GM23338 (cell line): ENCODE measurements at regions not wholly inside any gene's neighbourhood (a gene's known extent, or its start where the extent isn't known, plus 50 kb on each side); places are given as distances from the start of the nearest gene placed in this dataset.

Experiments used
- ATAC-seq: fragments of 200-7000 bp; cut with Tn5 transposase; 3 replicates; pipeline ENCODE4 v1.9.1; 2020
- DNase-seq: peaks from one replicate; pipeline ENCODE4 v3.0.0-alpha.2; 2015; ENCODE audit warnings: low spot score
- H2AFZ ChIP-seq: fragments of 200-600 bp; sonication (generic); 2 replicates; pipeline ENCODE4 v1.8.0; 2016; ENCODE audit warnings: antibody characterized with exemption, mild to moderate bottlenecking, moderate library complexity
- H3F3A ChIP-seq: fragments of 200-600 bp; sonication (generic); replicated peaks from 2 replicates; pipeline ENCODE4 v1.8.0; 2017; ENCODE audit warnings: antibody characterized with exemption, mixed run types, low read depth
- H3K27ac ChIP-seq: fragments of 200-600 bp; sonication (generic); 2 replicates; pipeline ENCODE4 v1.6.1; 2016; ENCODE audit warnings: low read depth
- H3K27me3 ChIP-seq: fragments of 200-600 bp; sonication (generic); 2 replicates; pipeline ENCODE4 v1.8.0; 2016; ENCODE audit warnings: mild to moderate bottlenecking, mixed run types, moderate library complexity; ENCODE audit not compliant: insufficient read depth
- H3K36me3 ChIP-seq: fragments of 200-600 bp; sonication (generic); 2 replicates; pipeline ENCODE4 v1.8.0; 2016; ENCODE audit warnings: mild to moderate bottlenecking; ENCODE audit not compliant: insufficient read depth
- H3K4me1 ChIP-seq: fragments of 200-600 bp; sonication (generic); 2 replicates; pipeline ENCODE4 v1.8.0; 2016; ENCODE audit warnings: mild to moderate bottlenecking, moderate library complexity; ENCODE audit not compliant: insufficient read depth
- H3K4me2 ChIP-seq: fragments of 200-600 bp; sonication (generic); 2 replicates; pipeline ENCODE4 v1.7.1; 2017; ENCODE audit warnings: mixed run types
- H3K4me3 ChIP-seq: fragments of 200-600 bp; sonication (generic); 2 replicates; pipeline ENCODE4 v1.6.1; 2016; ENCODE audit warnings: mixed run types
- H3K79me2 ChIP-seq: fragments of 200-600 bp; sonication (generic); replicated peaks from 2 replicates; pipeline ENCODE4 v1.8.0; 2017; ENCODE audit warnings: mild to moderate bottlenecking; ENCODE audit not compliant: insufficient read depth
- H3K9me2 ChIP-seq: fragments of 200-600 bp; sonication (generic); 2 replicates; pipeline ENCODE4 v1.8.0; 2017; ENCODE audit not compliant: insufficient read depth
- H4K20me1 ChIP-seq: fragments of 200-600 bp; sonication (generic); replicated peaks from 2 replicates; pipeline ENCODE4 v1.8.0; 2017; ENCODE audit warnings: mild to moderate bottlenecking; ENCODE audit not compliant: insufficient read depth
- H3K27ac Mint-ChIP-seq: 2 replicates; pipeline ENCODE4 v1.8.0; 2020; ENCODE audit warnings: inconsistent platforms, mild to moderate bottlenecking, moderate library complexity, mixed read lengths
- H3K27me3 Mint-ChIP-seq: 3 replicates; pipeline ENCODE4 v1.8.0; 2022; ENCODE audit warnings: low read depth, mild to moderate bottlenecking, moderate library complexity, mixed read lengths, inconsistent platforms; ENCODE audit not compliant: insufficient read depth, poor library complexity
- H3K36me3 Mint-ChIP-seq: 3 replicates; pipeline ENCODE4 v1.8.0; 2021; ENCODE audit warnings: low read depth, mild to moderate bottlenecking, inconsistent platforms, moderate library complexity, mixed read lengths
- H3K4me1 Mint-ChIP-seq: 3 replicates; pipeline ENCODE4 v1.8.0; 2020; ENCODE audit warnings: mild to moderate bottlenecking, inconsistent platforms, mixed read lengths
- H3K4me3 Mint-ChIP-seq: 3 replicates; pipeline ENCODE4 v1.8.0; 2021; ENCODE audit warnings: moderate library complexity, mild to moderate bottlenecking, inconsistent platforms, mixed read lengths
- H3K9me3 Mint-ChIP-seq: 3 replicates; pipeline ENCODE4 v1.8.0; 2020; ENCODE audit warnings: moderate library complexity, mild to moderate bottlenecking, inconsistent platforms, mixed read lengths
- EZH2 ChIP-seq: fragments of 200-600 bp; sonication (generic); IDR thresholded peaks from one replicate; pipeline ENCODE4 v1.8.0; 2017; ENCODE audit warnings: antibody characterized with exemption, mild to moderate bottlenecking, low read depth; ENCODE audit not compliant: unreplicated experiment
- EZH2phosphoT487 ChIP-seq: fragments of 200-600 bp; sonication (generic); IDR thresholded peaks from one replicate; pipeline ENCODE4 v1.8.1; 2018; ENCODE audit warnings: antibody characterized with exemption; ENCODE audit not compliant: unreplicated experiment
- JUNB ChIP-seq: IDR thresholded peaks from one replicate; pipeline ENCODE4 v1.6.1; 2016; ENCODE audit warnings: antibody characterized with exemption; ENCODE audit not compliant: unreplicated experiment
- NANOG ChIP-seq: IDR thresholded peaks from 2 replicates; pipeline ENCODE4 v1.6.1; 2016; ENCODE audit warnings: antibody characterized with exemption, borderline replicate concordance
- POLR2AphosphoS5 ChIP-seq: IDR thresholded peaks from 2 replicates; pipeline ENCODE4 v1.6.1; 2016; ENCODE audit warnings: antibody characterized with exemption, low read depth
- STAT1 ChIP-seq: IDR thresholded peaks from one replicate; pipeline ENCODE4 v1.6.1; 2016; ENCODE audit warnings: antibody characterized with exemption; ENCODE audit not compliant: unreplicated experiment
- ZNF114 ChIP-seq: fragments of 250-450 bp; sonication (Bioruptor Pico); IDR thresholded peaks from 2 replicates; pipeline ENCODE4 v1.5.0; 2020; ENCODE audit warnings: mild to moderate bottlenecking, moderate library complexity
- TF ChIP-seq, protein P1 (sequence below): IDR thresholded peaks from one replicate; pipeline ENCODE4 v1.6.1; 2018; ENCODE audit warnings: antibody characterized with exemption; ENCODE audit not compliant: unreplicated experiment
- TF ChIP-seq, protein P2 (sequence below), 2 experiments: fragments of 200-600 bp in 1 of 2; sonication (generic) in 1 of 2; conservative IDR thresholded peaks; 2 replicates each; pipeline versions ENCODE4 v1.5.1 to v1.6.1; 2016 to 2017; ENCODE audit warnings: antibody characterized with exemption in 2 of 2, low read depth in 2 of 2, mild to moderate bottlenecking in 2 of 2, moderate library complexity in 1 of 2
- TF ChIP-seq, protein P3 (sequence below): fragments of 250-450 bp; sonication (Bioruptor Pico); IDR thresholded peaks from 2 replicates; pipeline ENCODE4 v1.5.0; 2020; ENCODE audit warnings: mild to moderate bottlenecking, moderate library complexity

DNA sequence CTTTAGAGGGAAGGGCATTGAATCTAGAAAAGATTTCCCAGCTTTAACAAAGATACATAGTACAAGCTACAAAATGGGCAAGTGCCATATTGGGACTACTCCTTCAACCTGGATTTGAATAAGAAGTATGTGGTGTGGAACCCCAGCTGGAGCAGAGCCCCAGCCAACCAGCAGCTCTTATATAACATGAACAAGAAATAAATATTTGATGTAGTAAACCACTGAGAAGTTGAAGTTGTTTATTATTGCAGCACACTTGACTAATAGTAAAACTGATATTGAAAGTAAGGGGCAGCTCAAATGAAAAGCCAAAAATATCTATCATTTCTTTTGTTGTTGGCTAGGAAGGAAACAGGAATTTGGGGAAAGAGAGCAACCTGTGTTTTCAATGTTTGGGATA lies 701.8 kb downstream of the TMTC2 start:
- no peaks in the 10 kb centered on the region for H3K9me2 ChIP-seq
- H3K4me1 ChIP-seq: no peaks in the 10 kb centered on the region
- no peaks in the 10 kb centered on the region for H3K27me3 ChIP-seq
- Mint-ChIP-seq H3K4me1 (no peaks in the 10 kb centered on the region; the same call in 2 of the 3 replicates), H3K4me3 (no peak overlapping the region), H3K27me3 (peaks cover 3% of the 10 kb centered on the region), H3K36me3 (no peaks in the 10 kb centered on the region), H3K27ac (no peak overlapping the region), H3K9me3 (no peaks in the 10 kb centered on the region)
- no peak for DNase-seq
- H3K27ac ChIP-seq: no peak overlapping the region
- no peak overlapping the region for H2AFZ ChIP-seq
- no peaks in the 10 kb centered on the region for H3F3A ChIP-seq
- no peaks in the 10 kb centered on the region for H4K20me1 ChIP-seq
- no peak for ATAC-seq
- H3K4me2 ChIP-seq: no peak overlapping the region
- H3K79me2 ChIP-seq: no peaks in the 10 kb centered on the region
- no peaks in the 10 kb centered on the region for H3K36me3 ChIP-seq
- TF ChIP-seq ZNF114 (CRISPR knock-in tag) (no peak), EZH2 (no peak), JUNB (no peak), POLR2AphosphoS5 (no peak)
- TF ChIP-seq, protein P1, sequence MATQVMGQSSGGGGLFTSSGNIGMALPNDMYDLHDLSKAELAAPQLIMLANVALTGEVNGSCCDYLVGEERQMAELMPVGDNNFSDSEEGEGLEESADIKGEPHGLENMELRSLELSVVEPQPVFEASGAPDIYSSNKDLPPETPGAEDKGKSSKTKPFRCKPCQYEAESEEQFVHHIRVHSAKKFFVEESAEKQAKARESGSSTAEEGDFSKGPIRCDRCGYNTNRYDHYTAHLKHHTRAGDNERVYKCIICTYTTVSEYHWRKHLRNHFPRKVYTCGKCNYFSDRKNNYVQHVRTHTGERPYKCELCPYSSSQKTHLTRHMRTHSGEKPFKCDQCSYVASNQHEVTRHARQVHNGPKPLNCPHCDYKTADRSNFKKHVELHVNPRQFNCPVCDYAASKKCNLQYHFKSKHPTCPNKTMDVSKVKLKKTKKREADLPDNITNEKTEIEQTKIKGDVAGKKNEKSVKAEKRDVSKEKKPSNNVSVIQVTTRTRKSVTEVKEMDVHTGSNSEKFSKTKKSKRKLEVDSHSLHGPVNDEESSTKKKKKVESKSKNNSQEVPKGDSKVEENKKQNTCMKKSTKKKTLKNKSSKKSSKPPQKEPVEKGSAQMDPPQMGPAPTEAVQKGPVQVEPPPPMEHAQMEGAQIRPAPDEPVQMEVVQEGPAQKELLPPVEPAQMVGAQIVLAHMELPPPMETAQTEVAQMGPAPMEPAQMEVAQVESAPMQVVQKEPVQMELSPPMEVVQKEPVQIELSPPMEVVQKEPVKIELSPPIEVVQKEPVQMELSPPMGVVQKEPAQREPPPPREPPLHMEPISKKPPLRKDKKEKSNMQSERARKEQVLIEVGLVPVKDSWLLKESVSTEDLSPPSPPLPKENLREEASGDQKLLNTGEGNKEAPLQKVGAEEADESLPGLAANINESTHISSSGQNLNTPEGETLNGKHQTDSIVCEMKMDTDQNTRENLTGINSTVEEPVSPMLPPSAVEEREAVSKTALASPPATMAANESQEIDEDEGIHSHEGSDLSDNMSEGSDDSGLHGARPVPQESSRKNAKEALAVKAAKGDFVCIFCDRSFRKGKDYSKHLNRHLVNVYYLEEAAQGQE: no peak
- no peak overlapping the region for H3K4me3 ChIP-seq

DNA sequence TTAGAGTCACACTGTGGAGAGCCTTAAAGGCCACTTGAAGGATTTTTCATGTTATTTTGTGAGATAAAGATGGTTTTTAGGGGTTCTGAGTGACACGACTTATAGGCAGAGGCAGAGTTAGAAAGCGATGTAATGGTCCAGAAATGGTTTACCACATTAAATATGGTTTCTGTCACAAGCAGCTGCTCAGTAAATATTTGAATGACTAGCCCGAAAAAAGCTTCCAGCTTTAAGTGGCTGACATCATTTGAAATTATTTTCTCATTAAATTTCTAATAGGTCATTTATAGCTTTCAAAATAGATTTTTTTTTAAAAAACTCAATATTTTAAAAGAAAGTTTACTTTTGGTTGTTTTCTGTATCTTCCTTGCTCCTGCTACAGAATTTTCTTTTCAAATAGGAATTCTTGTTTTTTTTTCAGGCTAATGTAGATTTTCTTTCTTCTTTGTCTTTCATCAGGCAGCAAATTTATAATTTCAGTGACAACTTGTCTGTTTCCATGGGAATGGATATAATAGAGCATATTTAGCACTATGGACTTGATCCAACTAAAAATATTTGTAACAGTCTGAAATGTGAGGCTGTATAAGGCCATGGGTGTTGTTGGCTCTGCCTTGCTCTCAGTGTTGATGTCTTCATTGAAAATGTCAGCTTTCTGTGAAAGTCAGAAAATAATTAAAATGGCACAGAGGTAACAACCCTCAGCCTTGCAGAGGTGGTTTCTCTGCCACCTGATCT lies 700.0 kb downstream of the TMTC2 start:
- H3K36me3 Mint-ChIP-seq: no peaks in the 10 kb centered on the region
- TF ChIP-seq NANOG: no peak
- TF ChIP-seq POLR2AphosphoS5: no peak
- TF ChIP-seq, protein P2, sequence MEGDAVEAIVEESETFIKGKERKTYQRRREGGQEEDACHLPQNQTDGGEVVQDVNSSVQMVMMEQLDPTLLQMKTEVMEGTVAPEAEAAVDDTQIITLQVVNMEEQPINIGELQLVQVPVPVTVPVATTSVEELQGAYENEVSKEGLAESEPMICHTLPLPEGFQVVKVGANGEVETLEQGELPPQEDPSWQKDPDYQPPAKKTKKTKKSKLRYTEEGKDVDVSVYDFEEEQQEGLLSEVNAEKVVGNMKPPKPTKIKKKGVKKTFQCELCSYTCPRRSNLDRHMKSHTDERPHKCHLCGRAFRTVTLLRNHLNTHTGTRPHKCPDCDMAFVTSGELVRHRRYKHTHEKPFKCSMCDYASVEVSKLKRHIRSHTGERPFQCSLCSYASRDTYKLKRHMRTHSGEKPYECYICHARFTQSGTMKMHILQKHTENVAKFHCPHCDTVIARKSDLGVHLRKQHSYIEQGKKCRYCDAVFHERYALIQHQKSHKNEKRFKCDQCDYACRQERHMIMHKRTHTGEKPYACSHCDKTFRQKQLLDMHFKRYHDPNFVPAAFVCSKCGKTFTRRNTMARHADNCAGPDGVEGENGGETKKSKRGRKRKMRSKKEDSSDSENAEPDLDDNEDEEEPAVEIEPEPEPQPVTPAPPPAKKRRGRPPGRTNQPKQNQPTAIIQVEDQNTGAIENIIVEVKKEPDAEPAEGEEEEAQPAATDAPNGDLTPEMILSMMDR (conservative IDR thresholded peaks at IDR 0.05; ENCODE audit: low read depth in 2 of 2): no peak
- no peak for TF ChIP-seq EZH2phosphoT487
- no peak for TF ChIP-seq JUNB
- TF ChIP-seq, protein P3, sequence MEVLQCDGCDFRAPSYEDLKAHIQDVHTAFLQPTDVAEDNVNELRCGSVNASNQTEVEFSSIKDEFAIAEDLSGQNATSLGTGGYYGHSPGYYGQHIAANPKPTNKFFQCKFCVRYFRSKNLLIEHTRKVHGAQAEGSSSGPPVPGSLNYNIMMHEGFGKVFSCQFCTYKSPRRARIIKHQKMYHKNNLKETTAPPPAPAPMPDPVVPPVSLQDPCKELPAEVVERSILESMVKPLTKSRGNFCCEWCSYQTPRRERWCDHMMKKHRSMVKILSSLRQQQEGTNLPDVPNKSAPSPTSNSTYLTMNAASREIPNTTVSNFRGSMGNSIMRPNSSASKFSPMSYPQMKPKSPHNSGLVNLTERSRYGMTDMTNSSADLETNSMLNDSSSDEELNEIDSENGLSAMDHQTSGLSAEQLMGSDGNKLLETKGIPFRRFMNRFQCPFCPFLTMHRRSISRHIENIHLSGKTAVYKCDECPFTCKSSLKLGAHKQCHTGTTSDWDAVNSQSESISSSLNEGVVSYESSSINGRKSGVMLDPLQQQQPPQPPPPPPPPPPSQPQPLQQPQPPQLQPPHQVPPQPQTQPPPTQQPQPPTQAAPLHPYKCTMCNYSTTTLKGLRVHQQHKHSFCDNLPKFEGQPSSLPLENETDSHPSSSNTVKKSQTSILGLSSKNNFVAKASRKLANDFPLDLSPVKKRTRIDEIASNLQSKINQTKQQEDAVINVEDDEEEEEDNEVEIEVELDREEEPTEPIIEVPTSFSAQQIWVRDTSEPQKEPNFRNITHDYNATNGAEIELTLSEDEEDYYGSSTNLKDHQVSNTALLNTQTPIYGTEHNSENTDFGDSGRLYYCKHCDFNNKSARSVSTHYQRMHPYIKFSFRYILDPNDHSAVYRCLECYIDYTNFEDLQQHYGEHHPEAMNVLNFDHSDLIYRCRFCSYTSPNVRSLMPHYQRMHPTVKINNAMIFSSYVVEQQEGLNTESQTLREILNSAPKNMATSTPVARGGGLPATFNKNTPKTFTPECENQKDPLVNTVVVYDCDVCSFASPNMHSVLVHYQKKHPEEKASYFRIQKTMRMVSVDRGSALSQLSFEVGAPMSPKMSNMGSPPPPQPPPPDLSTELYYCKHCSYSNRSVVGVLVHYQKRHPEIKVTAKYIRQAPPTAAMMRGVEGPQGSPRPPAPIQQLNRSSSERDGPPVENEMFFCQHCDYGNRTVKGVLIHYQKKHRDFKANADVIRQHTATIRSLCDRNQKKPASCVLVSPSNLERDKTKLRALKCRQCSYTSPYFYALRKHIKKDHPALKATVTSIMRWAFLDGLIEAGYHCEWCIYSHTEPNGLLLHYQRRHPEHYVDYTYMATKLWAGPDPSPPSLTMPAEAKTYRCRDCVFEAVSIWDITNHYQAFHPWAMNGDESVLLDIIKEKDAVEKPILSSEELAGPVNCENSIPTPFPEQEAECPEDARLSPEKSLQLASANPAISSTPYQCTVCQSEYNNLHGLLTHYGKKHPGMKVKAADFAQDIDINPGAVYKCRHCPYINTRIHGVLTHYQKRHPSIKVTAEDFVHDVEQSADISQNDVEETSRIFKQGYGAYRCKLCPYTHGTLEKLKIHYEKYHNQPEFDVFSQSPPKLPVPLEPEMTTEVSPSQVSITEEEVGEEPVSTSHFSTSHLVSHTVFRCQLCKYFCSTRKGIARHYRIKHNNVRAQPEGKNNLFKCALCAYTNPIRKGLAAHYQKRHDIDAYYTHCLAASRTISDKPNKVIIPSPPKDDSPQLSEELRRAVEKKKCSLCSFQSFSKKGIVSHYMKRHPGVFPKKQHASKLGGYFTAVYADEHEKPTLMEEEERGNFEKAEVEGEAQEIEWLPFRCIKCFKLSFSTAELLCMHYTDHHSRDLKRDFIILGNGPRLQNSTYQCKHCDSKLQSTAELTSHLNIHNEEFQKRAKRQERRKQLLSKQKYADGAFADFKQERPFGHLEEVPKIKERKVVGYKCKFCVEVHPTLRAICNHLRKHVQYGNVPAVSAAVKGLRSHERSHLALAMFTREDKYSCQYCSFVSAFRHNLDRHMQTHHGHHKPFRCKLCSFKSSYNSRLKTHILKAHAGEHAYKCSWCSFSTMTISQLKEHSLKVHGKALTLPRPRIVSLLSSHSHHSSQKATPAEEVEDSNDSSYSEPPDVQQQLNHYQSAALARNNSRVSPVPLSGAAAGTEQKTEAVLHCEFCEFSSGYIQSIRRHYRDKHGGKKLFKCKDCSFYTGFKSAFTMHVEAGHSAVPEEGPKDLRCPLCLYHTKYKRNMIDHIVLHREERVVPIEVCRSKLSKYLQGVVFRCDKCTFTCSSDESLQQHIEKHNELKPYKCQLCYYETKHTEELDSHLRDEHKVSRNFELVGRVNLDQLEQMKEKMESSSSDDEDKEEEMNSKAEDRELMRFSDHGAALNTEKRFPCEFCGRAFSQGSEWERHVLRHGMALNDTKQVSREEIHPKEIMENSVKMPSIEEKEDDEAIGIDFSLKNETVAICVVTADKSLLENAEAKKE (CRISPR knock-in tag): no peak
- TF ChIP-seq STAT1: no peak

More for the DNA sequence above, 700.0 kb downstream of the TMTC2 start:
- no peak for ATAC-seq
- no peak for DNase-seq
- Histone ChIP-seq H3K9me2 (no peaks in the 10 kb centered on the region), H3K4me3 (no peak overlapping the region), H3K4me1 (no peaks in the 10 kb centered on the region), H2AFZ (no peak overlapping the region), H3K27ac (no peak overlapping the region), H3K27me3 (no peaks in the 10 kb centered on the region), H3K4me2 (no peak overlapping the region), H4K20me1 (no peaks in the 10 kb centered on the region), H3K36me3 (no peaks in the 10 kb centered on the region), H3F3A (no peaks in the 10 kb centered on the region), H3K79me2 (no peaks in the 10 kb centered on the region)
- Mint-ChIP-seq H3K9me3 (peaks cover 3% of the 10 kb centered on the region; the same call in 2 of the 3 replicates), H3K27me3 (peaks cover 3% of the 10 kb centered on the region), H3K4me3 (no peak overlapping the region), H3K27ac (no peak overlapping the region), H3K4me1 (no peaks in the 10 kb centered on the region; the same call in 2 of the 3 replicates)
